Transverse colon (tissue), 4 donors: ENCODE measurements at regions not wholly inside any gene's neighbourhood (a gene's known extent, or its start where the extent isn't known, plus 50 kb on each side); places are given as distances from the start of the nearest gene placed in this dataset.

Experiments
- DNase-seq: peaks from one replicate; pipeline ENCODE4 v3.0.0-alpha.2; 2019
- H3K27ac ChIP-seq, 4 donors: fragments of 200-600 bp; sonication (generic); 2 replicates each; pipeline ENCODE4 v1.5.1; 2016 to 2018; ENCODE audit warnings: inconsistent platforms in 4 of 4
- H3K27me3 ChIP-seq: fragments of 200-600 bp; sonication (generic); 2 replicates; pipeline ENCODE4 v1.5.1; 2017; ENCODE audit warnings: inconsistent platforms
- H3K36me3 ChIP-seq, 4 donors: fragments of 200-600 bp; sonication (generic); 2 replicates each; pipeline ENCODE4 v1.5.1; 2017 to 2019; ENCODE audit warnings: inconsistent platforms in 4 of 4
- H3K4me1 ChIP-seq, 4 donors: fragments of 200-600 bp; sonication (generic); 2 replicates each; pipeline ENCODE4 v1.5.1; 2017 to 2020; ENCODE audit warnings: inconsistent platforms in 4 of 4
- H3K4me3 ChIP-seq, 4 donors: fragments of 200-600 bp; sonication (generic); 1 replicate in 1 of 4; 2 replicates in 3 of 4; pipeline versions ENCODE4 v1.5.1 to v1.6.1; 2017 to 2019; ENCODE audit warnings: inconsistent platforms in 4 of 4
- H3K9me3 ChIP-seq, 2 donors: fragments of 200-600 bp; sonication (generic); 2 replicates each; pipeline ENCODE4 v1.5.1; 2017 to 2019; ENCODE audit warnings: inconsistent platforms in 2 of 2
- EP300 ChIP-seq: sonication (generic); formaldehyde crosslinking; IDR thresholded peaks from one replicate; pipeline ENCODE4 v1.6.1; 2017; ENCODE audit warnings: antibody characterized with exemption, low read depth
- POLR2A ChIP-seq: fragments of 450-650 bp; IDR thresholded peaks from one replicate; pipeline ENCODE4 v1.6.1; 2016; ENCODE audit warnings: antibody characterized with exemption, mild to moderate bottlenecking, moderate library complexity
- POLR2AphosphoS5 ChIP-seq, 3 donors: sonication (generic); formaldehyde crosslinking; IDR thresholded peaks; one replicate each; pipeline ENCODE4 v1.6.1; 2016; ENCODE audit warnings: antibody characterized with exemption in 3 of 3
- WGBS, 2 donors: methylation state at CpG; one replicate each; pipeline ENCODE4 v1.1.5; 2018; ENCODE audit warnings: low coverage in 1 of 2; 5-methylcytosine and 5-hydroxymethylcytosine counted together
- in situ Hi-C, 4 donors: fragments of 200-750 bp; cut with MboI; loops; one replicate each; pipeline versions ENCODE4 v1.15.0 to v1.15.1; 2017; ENCODE audit warnings: low sequenced_read_pairs in 3 of 4, low pct_ligation_motif_present in 1 of 4, low pct_unique_long_range_greater_than_20kb in 1 of 4
- intact Hi-C: fragments of 100-400 bp; cut with DNase I; formaldehyde crosslinking; loops from one replicate; pipeline ENCODE4 v1.15.1; 2023; ENCODE audit warnings: low total_unique reads
- TF ChIP-seq, protein P1 (sequence below), 5 experiments: fragments of 200-600 bp in 3 of 5; fragments of 450-650 bp in 2 of 5; sonication (generic) in 3 of 5; IDR thresholded peaks; 1 replicate in 2 of 5; 2 replicates in 3 of 5; pipeline ENCODE4 v1.5.1; 2016 to 2017; ENCODE audit warnings: antibody characterized with exemption in 5 of 5, inconsistent platforms in 3 of 5, mild to moderate bottlenecking in 2 of 5, moderate library complexity in 1 of 5

DNA sequence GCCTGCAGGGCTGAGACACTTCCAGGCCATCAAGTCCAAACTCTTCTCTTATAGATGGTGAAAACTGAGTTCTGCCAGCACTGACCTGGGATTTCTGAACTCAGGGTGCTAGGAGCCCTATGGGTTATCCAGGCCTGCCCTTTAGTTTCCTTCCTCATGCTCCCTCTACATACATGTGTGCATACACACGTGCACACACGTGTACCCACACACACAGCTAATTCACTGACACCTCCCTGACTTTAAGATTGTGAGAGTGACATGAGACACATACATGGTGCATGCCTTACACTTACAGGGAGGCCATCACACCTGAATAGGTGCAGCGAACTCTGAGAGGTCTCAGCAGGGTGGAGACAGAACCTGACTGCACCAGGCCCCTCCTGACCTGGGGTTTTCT, 267.4 kb downstream of the CYP26B1 start:
- H3K9me3 ChIP-seq, result no peaks in the 10 kb centered on the region
- no peaks in the 10 kb centered on the region for H3K36me3 ChIP-seq
- intact Hi-C loops, result no loop called here
- TF ChIP-seq POLR2A (no peak), POLR2AphosphoS5 (IDR thresholded peaks at IDR 0.05) (no peak), EP300 (no peak)
- TF ChIP-seq, protein P1, sequence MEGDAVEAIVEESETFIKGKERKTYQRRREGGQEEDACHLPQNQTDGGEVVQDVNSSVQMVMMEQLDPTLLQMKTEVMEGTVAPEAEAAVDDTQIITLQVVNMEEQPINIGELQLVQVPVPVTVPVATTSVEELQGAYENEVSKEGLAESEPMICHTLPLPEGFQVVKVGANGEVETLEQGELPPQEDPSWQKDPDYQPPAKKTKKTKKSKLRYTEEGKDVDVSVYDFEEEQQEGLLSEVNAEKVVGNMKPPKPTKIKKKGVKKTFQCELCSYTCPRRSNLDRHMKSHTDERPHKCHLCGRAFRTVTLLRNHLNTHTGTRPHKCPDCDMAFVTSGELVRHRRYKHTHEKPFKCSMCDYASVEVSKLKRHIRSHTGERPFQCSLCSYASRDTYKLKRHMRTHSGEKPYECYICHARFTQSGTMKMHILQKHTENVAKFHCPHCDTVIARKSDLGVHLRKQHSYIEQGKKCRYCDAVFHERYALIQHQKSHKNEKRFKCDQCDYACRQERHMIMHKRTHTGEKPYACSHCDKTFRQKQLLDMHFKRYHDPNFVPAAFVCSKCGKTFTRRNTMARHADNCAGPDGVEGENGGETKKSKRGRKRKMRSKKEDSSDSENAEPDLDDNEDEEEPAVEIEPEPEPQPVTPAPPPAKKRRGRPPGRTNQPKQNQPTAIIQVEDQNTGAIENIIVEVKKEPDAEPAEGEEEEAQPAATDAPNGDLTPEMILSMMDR (IDR thresholded peaks at IDR 0.05), result no peak
- in situ Hi-C loops, result no loop called here
- no peaks in the 10 kb centered on the region for H3K27me3 ChIP-seq
- H3K27ac ChIP-seq, result no peak overlapping the region
- H3K4me3 ChIP-seq, result no peak overlapping the region
- WGBS, 2 donors, result 95% methylated on average over 3 of the region's 3 CpGs; no CpG with 5 or more reads in 1 of the 2 donors
- peaks cover 0 to 8% (median 4%) of the 10 kb centered on the region in 4 donors for H3K4me1 ChIP-seq
- no peak for DNase-seq

DNA sequence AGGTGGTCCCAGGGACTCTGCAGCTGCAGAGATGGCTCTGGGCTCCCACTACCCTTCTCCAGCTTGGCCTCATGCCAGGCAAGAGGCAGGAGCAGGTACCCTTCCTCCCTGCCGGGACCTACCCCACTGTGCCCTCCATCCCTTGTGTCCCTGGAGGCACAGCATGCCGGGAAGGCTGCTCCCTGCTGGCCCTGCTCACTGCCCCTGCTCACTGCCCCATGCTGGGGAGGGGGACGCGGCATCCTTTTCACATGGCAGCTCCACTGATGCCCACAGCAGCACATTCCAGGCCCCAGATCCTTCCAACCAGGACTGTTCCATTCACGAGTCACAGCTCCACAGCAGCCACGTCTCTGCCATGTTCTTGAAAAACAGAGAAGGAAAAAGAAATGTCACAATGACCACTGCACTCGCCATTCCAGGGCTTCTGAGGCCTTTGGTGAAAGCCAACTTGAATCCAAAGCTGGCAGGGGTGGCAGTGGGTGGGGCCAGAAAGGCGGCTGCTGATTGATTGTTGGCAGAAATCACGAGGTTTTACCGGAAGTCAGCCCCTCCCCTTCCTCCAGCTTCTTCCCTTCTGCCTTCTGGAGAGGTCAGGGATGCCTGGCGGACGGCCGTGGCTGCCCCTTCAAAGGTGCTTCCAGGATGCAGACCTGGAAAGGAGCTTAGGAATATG, 268.0 kb downstream of the CYP26B1 start:
- H3K9me3 ChIP-seq, result no peaks in the 10 kb centered on the region
- H3K4me1 ChIP-seq, result peaks cover 0 to 8% (median 4%) of the 10 kb centered on the region in 4 donors
- no peaks in the 10 kb centered on the region for H3K27me3 ChIP-seq
- in situ Hi-C loops (no loop called here), intact Hi-C loops (no loop called here)
- no peak overlapping the region for H3K27ac ChIP-seq
- WGBS, 2 donors, result 78% methylated on average over 13 of the region's 13 CpGs; no CpG with 5 or more reads in 1 of the 2 donors
- TF ChIP-seq, protein P1 (IDR thresholded peaks at IDR 0.05), result no peak
- TF ChIP-seq POLR2AphosphoS5 (IDR thresholded peaks at IDR 0.05) (no peak), POLR2A (no peak), EP300 (no peak)
- DNase-seq, result no peak
- no peaks in the 10 kb centered on the region for H3K36me3 ChIP-seq
- H3K4me3 ChIP-seq, result no peak overlapping the region

DNA sequence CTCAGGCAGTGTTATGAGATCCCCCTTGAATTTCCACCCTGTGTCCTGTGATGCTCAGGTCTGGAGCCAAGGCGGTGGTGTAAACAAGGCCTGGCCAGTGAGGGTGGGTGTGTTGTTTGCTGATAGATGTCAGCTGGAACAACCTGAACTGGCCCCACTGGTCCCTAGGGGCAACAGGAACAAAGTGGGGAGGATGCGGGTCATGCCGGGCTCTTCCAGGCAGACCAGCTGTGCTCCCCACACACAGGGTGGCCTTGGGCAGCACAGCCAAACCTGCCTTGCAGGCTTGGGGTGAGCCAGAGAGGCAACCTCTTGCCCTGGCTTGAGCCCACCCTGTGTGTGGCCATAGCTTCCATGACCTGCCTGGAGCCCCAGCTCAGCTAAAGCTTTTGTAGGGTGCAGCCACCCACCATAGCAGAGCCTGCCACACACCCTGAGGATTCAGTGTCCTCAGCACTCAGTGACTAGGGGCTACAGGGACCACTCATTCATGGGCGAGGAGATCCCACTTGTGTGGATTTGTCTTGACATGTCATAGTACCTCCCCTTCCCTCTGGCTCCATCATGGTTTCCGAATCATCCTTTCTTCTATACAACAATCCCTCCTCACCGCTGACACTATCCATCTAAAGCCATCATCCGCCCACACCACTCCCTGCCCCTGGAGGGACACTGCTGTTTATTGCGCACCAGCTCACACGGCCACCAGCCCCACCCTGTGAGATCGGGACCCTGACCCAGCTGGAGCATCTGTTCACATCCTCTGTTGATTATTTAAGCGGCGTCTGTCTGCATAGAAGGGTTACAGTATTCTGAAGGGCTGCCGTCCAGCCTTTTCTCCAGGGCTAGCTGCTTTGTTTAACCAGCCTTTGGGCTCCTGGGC, 268.8 kb downstream of the CYP26B1 start:
- in situ Hi-C loops (no loop called here), intact Hi-C loops (no loop called here)
- DNase-seq, result no peak
- no peak overlapping the region for H3K4me3 ChIP-seq
- no peaks in the 10 kb centered on the region for H3K36me3 ChIP-seq
- no peaks in the 10 kb centered on the region for H3K9me3 ChIP-seq
- no peak for TF ChIP-seq POLR2A
- H3K4me1 ChIP-seq, result peaks cover 0 to 8% (median 4%) of the 10 kb centered on the region in 4 donors
- no peak overlapping the region for H3K27ac ChIP-seq
- WGBS, 2 donors, result 82% methylated on average over 12 of the region's 13 CpGs; no CpG with 5 or more reads in 1 of the 2 donors
- no peaks in the 10 kb centered on the region for H3K27me3 ChIP-seq

DNA sequence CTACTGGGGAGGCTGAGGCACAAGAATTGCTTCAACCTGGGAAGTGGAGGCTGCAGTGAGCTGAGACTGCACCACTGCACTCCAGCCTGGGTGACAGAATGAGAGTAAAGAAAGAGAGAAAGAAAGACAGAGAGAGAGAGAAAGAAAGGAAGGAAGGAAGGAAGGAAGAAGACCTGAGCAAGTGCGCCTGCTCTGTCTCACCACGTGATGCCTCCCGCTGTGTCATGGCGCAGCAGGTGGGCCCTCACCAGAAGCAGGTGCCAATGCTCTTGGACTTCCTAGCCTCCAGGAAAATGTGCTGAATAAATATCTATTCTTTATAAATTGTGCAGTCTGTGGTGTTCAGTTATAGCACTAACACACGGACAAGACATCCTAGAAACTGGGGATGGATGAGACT, 270.0 kb downstream of the CYP26B1 start:
- DNase-seq, result no peak
- H3K27ac ChIP-seq, result no peak overlapping the region
- no peak for TF ChIP-seq POLR2AphosphoS5 (IDR thresholded peaks at IDR 0.05)
- TF ChIP-seq, protein P1 (IDR thresholded peaks at IDR 0.05), result no peak
- TF ChIP-seq POLR2A, result no peak
- TF ChIP-seq EP300, result no peak
- H3K27me3 ChIP-seq, result no peaks in the 10 kb centered on the region
- no peaks in the 10 kb centered on the region for H3K9me3 ChIP-seq
- H3K4me1 ChIP-seq, result peaks cover 0 to under 1% (median 0%) of the 10 kb centered on the region in 4 donors
- WGBS, 2 donors, result 74 to 93% methylated on average over 5 of the region's 5 CpGs
- in situ Hi-C loops, result no loop called here
- H3K4me3 ChIP-seq, result no peak overlapping the region
- no peaks in the 10 kb centered on the region for H3K36me3 ChIP-seq
- intact Hi-C loops, result no loop called here
